ENCODE measurements at regions not wholly inside any gene's neighbourhood (a gene's known extent, or its start where the extent isn't known, plus 50 kb on each side); places are given as distances from the start of the nearest gene placed in this dataset.

- TF ChIP-seq CTCF (IDR thresholded peaks at IDR 0.05) (no peak), POLR2A (IDR thresholded peaks at IDR 0.05) (no peak), EP300 (IDR thresholded peaks at IDR 0.05) (no peak)
These were observed 464.0 kb downstream of the BRD1 start for GRCh38 chr22:49363526-49364230.
